A549 (cell line): ENCODE measurements at regions not wholly inside any gene's neighbourhood (a gene's known extent, or its start where the extent isn't known, plus 50 kb on each side); places are given as distances from the start of the nearest gene placed in this dataset.
A peak's percentile ranks its signal among the peaks of the same experiment; 100 is the strongest.

Experiments
- ATAC-seq, 2 experiments: fragments of 200-7000 bp in 1 of 2; fragments of >200 bp in 1 of 2; cut with Nextera tagmentation in 1 of 2; cut with Tn5 transposase in 1 of 2; 3 replicates each; pipeline versions ENCODE4 v1.8.0 to v1.9.1; 2018 to 2020; ENCODE audit warnings: mild to moderate bottlenecking in 1 of 2, moderate library complexity in 1 of 2
- CTCF ChIA-PET: fragments of 300-600 bp; sonication (Branson Sonifier 250); formaldehyde crosslinking; extraction: SDS; loops from one replicate; lab custom pipeline; 2021; ENCODE audit warnings: antibody characterized with exemption, inconsistent platforms; lab: Yijun Ruan, JAX
- POLR2A ChIA-PET: fragments of 350-600 bp; formaldehyde crosslinking; extraction: SDS; loops from one replicate; lab custom pipeline; 2021; ENCODE audit warnings: antibody characterized with exemption, inconsistent platforms; lab: Yijun Ruan, JAX
- DNase-seq, 2 experiments: peaks; one replicate each; pipeline versions ENCODE4 v3.0.0 to v3.0.0-alpha.2; 2011 to 2016; ENCODE audit warnings: low read depth in 1 of 2, low spot score in 1 of 2
- FAIRE-seq: peaks from 2 replicates; lab custom pipeline; 2011; peaks lifted over from hg19 to GRCh38; lab: Jason Lieb, UNC
- H3K27ac ChIP-seq, 2 experiments: fragments of >200 bp; sonication (Bioruptor Twin); formaldehyde crosslinking; 3 replicates each; pipeline ENCODE4 v1.5.1; 2016 to 2017
- H3K4me1 ChIP-seq: fragments of >200 bp; sonication (Bioruptor Twin); formaldehyde crosslinking; 3 replicates; pipeline ENCODE4 v1.6.1; 2016
- H3K4me2 ChIP-seq: fragments of >200 bp; sonication (Bioruptor Twin); formaldehyde crosslinking; 3 replicates; pipeline ENCODE4 v1.6.1; 2016
- H3K4me3 ChIP-seq: fragments of >200 bp; sonication (Bioruptor Twin); formaldehyde crosslinking; 3 replicates; pipeline ENCODE4 v1.5.1; 2016
- H3K9me3 ChIP-seq: fragments of >200 bp; sonication (Bioruptor Twin); formaldehyde crosslinking; 3 replicates; pipeline ENCODE4 v1.6.1; 2016
- BHLHE40 ChIP-seq: IDR thresholded peaks from 2 replicates; pipeline ENCODE4 v1.6.1; 2012; ENCODE audit warnings: low read depth, low read length, inconsistent platforms
- CBX2 ChIP-seq: fragments of 200-600 bp; sonication (generic); IDR thresholded peaks from 2 replicates; pipeline ENCODE4 v1.6.1; 2016; ENCODE audit warnings: low read depth, mild to moderate bottlenecking, borderline replicate concordance
- CEBPB ChIP-seq, 2 experiments: fragments of >200 bp in 1 of 2; sonication (Bioruptor Twin) in 1 of 2; formaldehyde crosslinking in 1 of 2; IDR thresholded peaks; 2 replicates each; pipeline ENCODE4 v1.6.1; 2012 to 2016
- CHD2 ChIP-seq: fragments of 150-350 bp; IDR thresholded peaks from 2 replicates; pipeline ENCODE4 v1.6.1; 2014; ENCODE audit warnings: low read length; ENCODE audit not compliant: partially characterized antibody
- CHD4 ChIP-seq: fragments of 200-600 bp; sonication (generic); IDR thresholded peaks from 2 replicates; pipeline ENCODE4 v1.6.1; 2016; ENCODE audit warnings: antibody characterized with exemption, mild to moderate bottlenecking, borderline replicate concordance
- E2F6 ChIP-seq: IDR thresholded peaks from 2 replicates; pipeline ENCODE4 v1.6.1; 2012; ENCODE audit warnings: low read depth, borderline replicate concordance
- EHF ChIP-seq: fragments of 250-450 bp; sonication (Bioruptor Pico); IDR thresholded peaks from 2 replicates; pipeline ENCODE4 v1.5.0; 2020; ENCODE audit warnings: mild to moderate bottlenecking
- EP300 ChIP-seq, 2 experiments: fragments of >200 bp; sonication (Bioruptor Twin); formaldehyde crosslinking; IDR thresholded peaks; 2 replicates in 1 of 2; 3 replicates in 1 of 2; pipeline ENCODE4 v1.6.1; 2016 to 2017
- FOXS1 ChIP-seq: fragments of 250-450 bp; sonication (Bioruptor Pico); IDR thresholded peaks from 2 replicates; pipeline ENCODE4 v1.5.0; 2020; ENCODE audit warnings: mild to moderate bottlenecking, moderate library complexity
- GATA3 ChIP-seq: IDR thresholded peaks from 2 replicates; pipeline ENCODE4 v1.6.1; 2012; ENCODE audit warnings: borderline replicate concordance
- HMGXB4 ChIP-seq: fragments of 250-450 bp; sonication (Bioruptor Pico); IDR thresholded peaks from 2 replicates; pipeline ENCODE4 v1.5.0; 2021; ENCODE audit warnings: mild to moderate bottlenecking, moderate library complexity, borderline replicate concordance
- HOXA7 ChIP-seq: fragments of 250-450 bp; sonication (Bioruptor Pico); IDR thresholded peaks from 2 replicates; pipeline ENCODE4 v1.5.0; 2020; ENCODE audit warnings: mild to moderate bottlenecking, moderate library complexity
- HOXB5 ChIP-seq: fragments of 250-450 bp; sonication (Bioruptor Pico); IDR thresholded peaks from 2 replicates; pipeline ENCODE4 v1.5.0; 2020; ENCODE audit warnings: mild to moderate bottlenecking, moderate library complexity
- KDM1A ChIP-seq: fragments of 200-600 bp; sonication (generic); IDR thresholded peaks from 2 replicates; pipeline ENCODE4 v1.6.1; 2016; ENCODE audit warnings: low read depth, mild to moderate bottlenecking
- MAFK ChIP-seq: fragments of 450-650 bp; IDR thresholded peaks from 2 replicates; pipeline ENCODE4 v1.6.1; 2014; ENCODE audit not compliant: partially characterized antibody
- MAX ChIP-seq: IDR thresholded peaks from 2 replicates; pipeline ENCODE4 v1.6.1; 2012
- NPAS2 ChIP-seq: fragments of 250-450 bp; sonication (Bioruptor Pico); IDR thresholded peaks from 2 replicates; pipeline ENCODE4 v1.8.0; 2022; ENCODE audit warnings: mild to moderate bottlenecking, moderate library complexity, borderline replicate concordance
- POLR2A ChIP-seq: IDR thresholded peaks from 2 replicates; pipeline ENCODE4 v1.6.1; 2012; ENCODE audit warnings: mild to moderate bottlenecking, low read length
- RARB ChIP-seq: fragments of 250-450 bp; sonication (Bioruptor Pico); IDR thresholded peaks from 2 replicates; pipeline ENCODE4 v1.8.0; 2021; ENCODE audit warnings: mild to moderate bottlenecking, moderate library complexity
- RCOR1 ChIP-seq: fragments of 150-350 bp; IDR thresholded peaks from 2 replicates; pipeline ENCODE4 v1.6.1; 2014; ENCODE audit warnings: antibody characterized with exemption, low read length, low read depth
- RFX5 ChIP-seq: fragments of 450-650 bp; IDR thresholded peaks from 2 replicates; pipeline ENCODE4 v1.7.1; 2014; ENCODE audit warnings: antibody characterized with exemption, mild to moderate bottlenecking, moderate library complexity
- SMC3 ChIP-seq: fragments of >200 bp; sonication (Bioruptor Twin); formaldehyde crosslinking; IDR thresholded peaks from 3 replicates; pipeline ENCODE4 v1.6.1; 2018; ENCODE audit warnings: inconsistent platforms
- SREBF2 ChIP-seq: fragments of 450-650 bp; IDR thresholded peaks from 2 replicates; pipeline ENCODE4 v1.6.1; 2014; ENCODE audit warnings: mild to moderate bottlenecking, moderate library complexity
- TP53 ChIP-seq: fragments of 250-450 bp; sonication (Bioruptor Pico); IDR thresholded peaks from 2 replicates; pipeline ENCODE4 v1.5.0; 2021; ENCODE audit warnings: mild to moderate bottlenecking, moderate library complexity
- USF2 ChIP-seq: fragments of 450-650 bp; IDR thresholded peaks from 2 replicates; pipeline ENCODE4 v1.6.1; 2014; ENCODE audit warnings: antibody characterized with exemption
- ZC3H11A ChIP-seq: fragments of 450-650 bp; IDR thresholded peaks from 2 replicates; pipeline ENCODE4 v1.6.1; 2014; ENCODE audit warnings: antibody characterized with exemption, mild to moderate bottlenecking
- ZFP36 ChIP-seq: fragments of 450-650 bp; IDR thresholded peaks from 2 replicates; pipeline ENCODE4 v1.6.1; 2014; ENCODE audit warnings: borderline replicate concordance; ENCODE audit not compliant: partially characterized antibody
- ZNF302 ChIP-seq: fragments of 250-450 bp; sonication (Bioruptor Pico); IDR thresholded peaks from 2 replicates; pipeline ENCODE4 v1.9.0; 2021; ENCODE audit warnings: inconsistent platforms, mild to moderate bottlenecking, moderate library complexity
- ZSCAN20 ChIP-seq: fragments of 250-450 bp; sonication (Bioruptor Pico); IDR thresholded peaks from 2 replicates; pipeline ENCODE4 v1.8.0; 2022; ENCODE audit warnings: mild to moderate bottlenecking, moderate library complexity
- WGBS: methylation state at CpG from one replicate; pipeline ENCODE4 v1.1.6; 2017; ENCODE audit errors: missing lambda C conversion rate; 5-methylcytosine and 5-hydroxymethylcytosine counted together

- no peaks in the 10 kb centered on the region for H3K9me3 ChIP-seq
- H3K4me1 ChIP-seq, result peaks cover 44% of the 10 kb centered on the region
- ChIA-PET CTCF (interaction anchor here (0.8 to 1.7 kb wide), 3 partner anchors 43 to 289 kb away, joined by 3 to 4 read pairs (median 3); partner anchors contain the start of gene NGF), POLR2A (no interaction called here)
- H3K4me3 ChIP-seq, result no peak overlapping the region
- H3K27ac ChIP-seq, result peak overlapping the region in 1 of 2 experiments; percentile 54; a peak in 1 of 6 replicates
- 82% methylated on average over 5 of the region's 5 CpGs for WGBS
- ATAC-seq (no peak), DNase-seq (peak in 1 of 2 experiments; percentile 10), FAIRE-seq (no peak)
- H3K4me2 ChIP-seq, result peak overlapping the region; percentile 39; the same call in 1 of the 3 replicates
- TF ChIP-seq CBX2, result no peak
- no peak for TF ChIP-seq EP300 (IDR thresholded peaks at IDR 0.05)
- TF ChIP-seq USF2, result peak; percentile 45; the same call in 1 of the 2 replicates
- no peak for TF ChIP-seq GATA3
- TF ChIP-seq TP53 (CRISPR knock-in tag), result no peak
- no peak for TF ChIP-seq CHD4
- no peak for TF ChIP-seq MAX
Measured at GRCh38 chr1:115426956-115427355, 88.9 kb upstream of the NGF start.

GRCh38 chr1:115426231-115426771 lies 88.3 kb upstream of the NGF start:
- TF ChIP-seq MAFK (peak; percentile 80), MAX (peak; percentile 24; the same call in 1 of the 2 replicates), ZC3H11A (no peak), NPAS2 (CRISPR knock-in tag) (no peak)
- peak overlapping the region; percentile 39 for H3K4me2 ChIP-seq
- ChIA-PET POLR2A (no interaction called here), CTCF (interaction anchor here (1.2 to 1.7 kb wide), 2 partner anchors 88 to 288 kb away, joined by 3 to 4 read pairs; partner anchors contain the start of gene NGF)
- H3K4me3 ChIP-seq, result no peak overlapping the region
- H3K4me1 ChIP-seq, result peaks cover 38% of the 10 kb centered on the region
- no peak for FAIRE-seq
- peak; percentile 28 to 68; a peak in 3 of 6 replicates for ATAC-seq
- peak in 1 of 2 experiments; percentile 52 for DNase-seq
- H3K27ac ChIP-seq, result peak overlapping the region; percentile 43 to 82
- H3K9me3 ChIP-seq, result no peaks in the 10 kb centered on the region
- 45% methylated on average over 5 of the region's 6 CpGs for WGBS

GRCh38 chr1:115425442-115425841 lies 87.4 kb upstream of the NGF start:
- ChIA-PET POLR2A (no interaction called here), CTCF (no interaction called here)
- H3K4me1 ChIP-seq, result peaks cover 29% of the 10 kb centered on the region
- no peak overlapping the region for H3K4me3 ChIP-seq
- 96% methylated on average over 5 of the region's 5 CpGs for WGBS
- DNase-seq (no peak), FAIRE-seq (no peak), ATAC-seq (no peak)
- H3K4me2 ChIP-seq, result no peak overlapping the region
- H3K27ac ChIP-seq, result no peak overlapping the region
- H3K9me3 ChIP-seq, result no peaks in the 10 kb centered on the region
- TF ChIP-seq POLR2A, result no peak
- TF ChIP-seq SREBF2, result no peak
- TF ChIP-seq RFX5, result no peak
- TF ChIP-seq KDM1A, result no peak
- TF ChIP-seq ZSCAN20 (CRISPR knock-in tag), result no peak
- TF ChIP-seq EHF, result no peak
- TF ChIP-seq SMC3, result no peak
- TF ChIP-seq E2F6, result no peak
- TF ChIP-seq ZNF302, result no peak
- TF ChIP-seq RCOR1, result no peak
- TF ChIP-seq, all 56 proteins: peak for 0

GRCh38 chr1:115423776-115424175 lies 85.7 kb upstream of the NGF start:
- Histone ChIP-seq H3K9me3 (no peaks in the 10 kb centered on the region), H3K4me1 (peaks cover 16% of the 10 kb centered on the region; the same call in 2 of the 3 replicates), H3K4me3 (no peak overlapping the region), H3K4me2 (no peak overlapping the region), H3K27ac (no peak overlapping the region)
- no peak for FAIRE-seq
- CTCF ChIA-PET, result no interaction called here
- DNase-seq, result no peak
- WGBS, result 48% methylated on average over 5 of the region's 5 CpGs
- no peak for TF ChIP-seq CHD2
- TF ChIP-seq HOXA7, result no peak
- TF ChIP-seq HOXB5 (CRISPR knock-in tag), result no peak
- TF ChIP-seq FOXS1 (CRISPR knock-in tag), result no peak
- TF ChIP-seq CEBPB (IDR thresholded peaks at IDR 0.05), result no peak
- no peak for TF ChIP-seq CHD4
- TF ChIP-seq ZSCAN20 (CRISPR knock-in tag), result no peak
- TF ChIP-seq RARB (CRISPR knock-in tag), result no peak
- no peak for TF ChIP-seq NPAS2 (CRISPR knock-in tag)
- no peak for TF ChIP-seq HMGXB4 (CRISPR knock-in tag)
- no peak for TF ChIP-seq BHLHE40
- no peak for TF ChIP-seq ZFP36
- no peak for ATAC-seq
- POLR2A ChIA-PET, result no interaction called here
